ENCODE measurements at regions not wholly inside any gene's neighbourhood (a gene's known extent, or its start where the extent isn't known, plus 50 kb on each side); places are given as distances from the start of the nearest gene placed in this dataset.

DNA sequence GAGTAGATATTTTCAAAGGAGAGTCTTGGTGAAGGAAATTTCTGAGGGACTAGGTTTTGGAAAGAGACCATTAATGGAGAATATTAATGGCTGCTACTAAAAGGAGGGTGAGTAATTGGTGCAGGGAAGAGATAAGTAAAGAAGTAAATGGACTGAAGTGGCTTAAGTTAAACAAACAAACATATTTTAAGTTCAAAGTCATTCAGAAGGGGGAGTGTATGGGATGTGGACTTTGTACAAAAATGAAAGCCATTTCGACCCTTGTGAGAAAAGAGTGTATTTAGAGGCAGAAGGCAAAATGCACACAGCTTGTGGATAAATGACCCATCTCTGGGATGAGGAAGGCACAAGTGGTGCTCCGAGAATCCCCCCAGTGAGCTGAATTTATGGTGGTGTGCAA, 171.7 kb downstream of the BACH1 start:
- Histone ChIP-seq H2BK5ac (ENCODE audit: low read depth, low read length, poor library complexity, severe bottlenecking) (no peak overlapping the region), H3K18ac (ENCODE audit: low read depth, low read length) (peak overlapping the region; percentile 60; the same call in 1 of the 2 replicates), H2BK120ac (ENCODE audit: low read depth, low read length) (no peak overlapping the region), H3K9me1 (ENCODE audit: insufficient read depth, low read length) (no peaks in the 10 kb centered on the region; the same call in 1 of the 2 replicates), H2AK9ac (replicated peaks; ENCODE audit: low read depth, low read length, poor library complexity) (no peak overlapping the region), H3K4me2 (ENCODE audit: low read depth, low read length) (no peak overlapping the region), H4K91ac (ENCODE audit: insufficient read depth, low read depth, low read length) (no peak overlapping the region), H3K27ac (ENCODE audit: insufficient read depth, low read length) (no peak overlapping the region), H3K4me1 (ENCODE audit: control insufficient read depth, insufficient read depth, low read length) (peaks cover 3% of the 10 kb centered on the region; the same call in 1 of the 2 replicates), H2BK15ac (ENCODE audit: low read depth, low read length) (no peak overlapping the region), H2AK5ac (ENCODE audit: low read depth, low read length) (no peak overlapping the region), H2BK20ac (ENCODE audit: low read depth, low read length) (no peak overlapping the region), H4K8ac (ENCODE audit: low read depth in 2 of 2, low read length in 2 of 2) (peak overlapping the region in 1 of 2 experiments; percentile 47; a peak in 1 of 4 replicates), H4K20me1 (ENCODE audit: insufficient read depth, low read length) (no peaks in the 10 kb centered on the region), H3K79me1 (ENCODE audit: low read depth in 1 of 2, low read length in 2 of 2) (no peaks in the 10 kb centered on the region; a peak in 1 of 4 replicates), H4K5ac (ENCODE audit: low read depth, low read length) (no peak overlapping the region), H3K36me3 (ENCODE audit: control insufficient read depth, insufficient read depth, low read length) (0 out of 2 replicates have a peak, but pooled peaks cover 1% of the 10 kb centered on the region), H3K9ac (ENCODE audit: low read depth, low read length) (no peak overlapping the region), H3K14ac (replicated peaks; ENCODE audit: low read depth, low read length) (0 out of 2 replicates have a peak overlapping the region, but pooled peaks have one; percentile 34), H2AFZ (replicated peaks; ENCODE audit: low read length, poor library complexity) (no peak overlapping the region), H3K23ac (ENCODE audit: low read depth, low read length) (no peak overlapping the region), H3K27me3 (ENCODE audit: control insufficient read depth, insufficient read depth, low read length) (no peaks in the 10 kb centered on the region), H3K4me3 (ENCODE audit: insufficient read depth, low read depth, low read length) (no peak overlapping the region), H3K4ac (ENCODE audit: low read depth, low read length) (no peak overlapping the region), H3K56ac (ENCODE audit: extremely low read depth, insufficient read depth, low read length) (no peak overlapping the region), H3K9me3 (ENCODE audit: control insufficient read depth, insufficient read depth, low read length) (no peaks in the 10 kb centered on the region)
- ChIA-PET POLR2A (ENCODE audit: unreplicated experiment) (no interaction called here), CTCF (no interaction called here)
- BruUV-seq (replicated peaks), result no TSS peak
- DNase-seq (peak; percentile 15), ATAC-seq (ENCODE audit: low read depth) (peak; percentile 60; the same call in 1 of the 2 replicates)
- in situ Hi-C loops (cut with MboI; ENCODE audit: low sequenced_read_pairs) (no loop called here), dilution Hi-C loops (cut with HindIII; ENCODE audit: low sequenced_read_pairs, unreplicated experiment) (no loop called here), intact Hi-C loops (cut with micrococcal nuclease) (loop anchor here (10.0 kb wide), 1 partner anchor 306 kb away; no protein-coding TSS in a partner anchor)
- TF ChIP-seq RAD21 (IDR thresholded peaks at IDR 0.05; ENCODE audit: low read length), result no peak
- TF ChIP-seq POLR2A (IDR thresholded peaks at IDR 0.05; ENCODE audit: low read depth, low read length), result no peak
- no peak for TF ChIP-seq RFX5 (IDR thresholded peaks at IDR 0.05; ENCODE audit: low read depth, low read length)
- TF ChIP-seq USF2 (IDR thresholded peaks at IDR 0.05; ENCODE audit: low read depth, low read length), result no peak
- TF ChIP-seq BHLHE40 (IDR thresholded peaks at IDR 0.05; ENCODE audit: low read depth, low read length), result no peak
- TF ChIP-seq FOS (IDR thresholded peaks at IDR 0.05; ENCODE audit: low read depth, low read length), result no peak
- no peak for TF ChIP-seq CHD1 (IDR thresholded peaks at IDR 0.05; ENCODE audit: low read depth, low read length)
- TF ChIP-seq NFE2L2 (IDR thresholded peaks at IDR 0.05; ENCODE audit: low read depth, low read length), result no peak
- no CpG with 5 or more reads among the region's 2 CpGs for WGBS, 2 experiments (ENCODE audit: extremely low coverage in 2 of 2, insufficient read length in 1 of 2)
